ENCODE measurements at regions not wholly inside any gene's neighbourhood (a gene's known extent, or its start where the extent isn't known, plus 50 kb on each side); places are given as distances from the start of the nearest gene placed in this dataset.

DNA sequence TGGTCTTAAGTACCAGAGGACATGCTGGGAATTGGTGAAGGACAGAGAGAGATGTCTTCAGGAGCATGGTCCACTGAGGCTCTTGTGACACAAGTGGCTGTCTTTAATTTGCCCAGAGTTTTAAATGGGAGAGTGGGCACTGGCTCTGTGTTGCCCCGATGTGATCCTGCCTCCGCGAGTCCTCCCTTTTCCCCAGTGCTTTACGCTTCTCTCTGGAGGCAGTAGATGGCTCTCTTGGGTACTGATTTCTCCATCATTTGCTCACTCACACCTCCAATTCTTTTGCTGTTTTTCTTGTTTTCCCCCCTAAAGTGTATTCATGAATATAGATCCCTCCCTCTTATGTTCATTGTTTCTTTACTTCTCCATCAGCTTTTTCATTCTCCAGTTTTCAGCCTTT, 74.3 kb downstream of the EMP1 start:
- no peak for DNase-seq

Measured in activated CD4-positive, alpha-beta T cell treated with anti-CD3 and anti-CD28 coated beads for 48 hours (primary cell).